Limb (tissue), 2 donors: ENCODE measurements at regions not wholly inside any gene's neighbourhood (a gene's known extent, or its start where the extent isn't known, plus 50 kb on each side); places are given as distances from the start of the nearest gene placed in this dataset.

ENCODE experiments used
- DNase-seq, 2 donors: peaks; one replicate each; pipeline ENCODE4 v3.0.0-alpha.2; 2016; ENCODE audit errors: extremely low spot score in 2 of 2

GRCh38 chr11:122062763-122063162, 53.3 kb downstream of the BLID start:
- DNase-seq, result no peak

GRCh38 chr11:122059565-122059964, 56.5 kb downstream of the BLID start:
- DNase-seq, result no peak

- DNase-seq, result no peak
These were observed 65.9 kb downstream of the BLID start for GRCh38 chr11:122050021-122050690.

- DNase-seq, result no peak
These were observed 67.6 kb downstream of the BLID start for GRCh38 chr11:122048401-122048800.

- DNase-seq, result no peak
These were observed 69.2 kb downstream of the BLID start for GRCh38 chr11:122046846-122047245.

- DNase-seq, result no peak
These were observed 69.6 kb downstream of the BLID start for GRCh38 chr11:122046438-122046837.

GRCh38 chr11:122045181-122045586, 70.8 kb downstream of the BLID start:
- DNase-seq, result no peak

- no peak for DNase-seq
These were observed 71.9 kb downstream of the BLID start for GRCh38 chr11:122044086-122044485.

- DNase-seq, result no peak
These were observed 73.0 kb downstream of the BLID start for GRCh38 chr11:122042981-122043380.

- DNase-seq, result no peak
These were observed 75.6 kb downstream of the BLID start for GRCh38 chr11:122040464-122040863.

GRCh38 chr11:122038543-122038942, 77.5 kb downstream of the BLID start:
- peak in 1 of 2 donors; percentile 63 for DNase-seq

- no peak for DNase-seq
These were observed 78.1 kb downstream of the BLID start for GRCh38 chr11:122037911-122038310.

- DNase-seq, result no peak
These were observed 79.5 kb downstream of the BLID start for GRCh38 chr11:122036493-122036892.

GRCh38 chr11:122036018-122036417, 80.0 kb downstream of the BLID start:
- peak in 1 of 2 donors; percentile 54 for DNase-seq

- DNase-seq, result no peak
These were observed 82.4 kb downstream of the BLID start for GRCh38 chr11:122033631-122034030.

- no peak for DNase-seq
These were observed 82.8 kb downstream of the BLID start for GRCh38 chr11:122033193-122033592.

- DNase-seq, result no peak
These were observed 83.7 kb downstream of the BLID start for GRCh38 chr11:122032317-122032716.

- DNase-seq, result no peak
These were observed 84.2 kb downstream of the BLID start for GRCh38 chr11:122031813-122032212.

- DNase-seq, result peak in 1 of 2 donors; percentile 50
These were observed 85.7 kb downstream of the BLID start for GRCh38 chr11:122030286-122030685.

- DNase-seq, result no peak
These were observed 87.5 kb downstream of the BLID start for GRCh38 chr11:122028545-122028944.

- no peak for DNase-seq
These were observed 88.0 kb downstream of the BLID start for GRCh38 chr11:122028036-122028435.

- DNase-seq, result no peak
These were observed 90.3 kb downstream of the BLID start for GRCh38 chr11:122025757-122026156.

GRCh38 chr11:122024278-122024677, 91.7 kb downstream of the BLID start:
- DNase-seq, result no peak
